ENCODE measurements at regions not wholly inside any gene's neighbourhood (a gene's known extent, or its start where the extent isn't known, plus 50 kb on each side); places are given as distances from the start of the nearest gene placed in this dataset.
"Not testable (repeated sequence)": the region's sequence is repeated elsewhere in the genome, so short reads cannot be mapped to it uniquely, and the experiment has no call there.

DNA sequence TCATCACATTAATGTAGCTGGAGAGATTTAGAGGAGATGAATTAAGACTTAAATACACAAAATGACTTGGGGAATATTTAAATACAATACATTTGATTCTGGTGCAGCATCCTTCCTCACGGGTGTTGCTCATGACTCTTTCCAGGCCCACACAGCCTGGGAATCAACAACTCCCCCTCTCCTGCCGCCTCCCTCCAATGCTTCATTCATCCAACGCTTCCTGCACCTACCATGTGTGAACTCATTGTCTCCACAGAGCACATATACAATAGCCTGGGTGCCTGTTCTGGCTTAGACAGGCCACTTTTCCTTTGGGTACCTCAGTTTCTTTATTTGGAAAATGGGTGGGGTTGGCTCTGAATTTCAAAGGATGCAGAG is 476.9 kb upstream of the CADM1 start:
- H3K4me3 Mint-ChIP-seq: peak overlapping the region; percentile 4
- peaks cover 2% of the 10 kb centered on the region for H3K27me3 Mint-ChIP-seq (ENCODE audit: low read depth, poor library complexity)
- peaks cover 60% of the 10 kb centered on the region for H3K4me1 Mint-ChIP-seq
- peak overlapping the region; percentile 71 for H3K27ac Mint-ChIP-seq
- DNase-seq: no peak
- H3K9me3 Mint-ChIP-seq: no peaks in the 10 kb centered on the region
- no peaks in the 10 kb centered on the region for H3K36me3 Mint-ChIP-seq (ENCODE audit: low read depth)
- TF ChIP-seq, protein P1, sequence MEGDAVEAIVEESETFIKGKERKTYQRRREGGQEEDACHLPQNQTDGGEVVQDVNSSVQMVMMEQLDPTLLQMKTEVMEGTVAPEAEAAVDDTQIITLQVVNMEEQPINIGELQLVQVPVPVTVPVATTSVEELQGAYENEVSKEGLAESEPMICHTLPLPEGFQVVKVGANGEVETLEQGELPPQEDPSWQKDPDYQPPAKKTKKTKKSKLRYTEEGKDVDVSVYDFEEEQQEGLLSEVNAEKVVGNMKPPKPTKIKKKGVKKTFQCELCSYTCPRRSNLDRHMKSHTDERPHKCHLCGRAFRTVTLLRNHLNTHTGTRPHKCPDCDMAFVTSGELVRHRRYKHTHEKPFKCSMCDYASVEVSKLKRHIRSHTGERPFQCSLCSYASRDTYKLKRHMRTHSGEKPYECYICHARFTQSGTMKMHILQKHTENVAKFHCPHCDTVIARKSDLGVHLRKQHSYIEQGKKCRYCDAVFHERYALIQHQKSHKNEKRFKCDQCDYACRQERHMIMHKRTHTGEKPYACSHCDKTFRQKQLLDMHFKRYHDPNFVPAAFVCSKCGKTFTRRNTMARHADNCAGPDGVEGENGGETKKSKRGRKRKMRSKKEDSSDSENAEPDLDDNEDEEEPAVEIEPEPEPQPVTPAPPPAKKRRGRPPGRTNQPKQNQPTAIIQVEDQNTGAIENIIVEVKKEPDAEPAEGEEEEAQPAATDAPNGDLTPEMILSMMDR (IDR thresholded peaks at IDR 0.05): no peak

DNA sequence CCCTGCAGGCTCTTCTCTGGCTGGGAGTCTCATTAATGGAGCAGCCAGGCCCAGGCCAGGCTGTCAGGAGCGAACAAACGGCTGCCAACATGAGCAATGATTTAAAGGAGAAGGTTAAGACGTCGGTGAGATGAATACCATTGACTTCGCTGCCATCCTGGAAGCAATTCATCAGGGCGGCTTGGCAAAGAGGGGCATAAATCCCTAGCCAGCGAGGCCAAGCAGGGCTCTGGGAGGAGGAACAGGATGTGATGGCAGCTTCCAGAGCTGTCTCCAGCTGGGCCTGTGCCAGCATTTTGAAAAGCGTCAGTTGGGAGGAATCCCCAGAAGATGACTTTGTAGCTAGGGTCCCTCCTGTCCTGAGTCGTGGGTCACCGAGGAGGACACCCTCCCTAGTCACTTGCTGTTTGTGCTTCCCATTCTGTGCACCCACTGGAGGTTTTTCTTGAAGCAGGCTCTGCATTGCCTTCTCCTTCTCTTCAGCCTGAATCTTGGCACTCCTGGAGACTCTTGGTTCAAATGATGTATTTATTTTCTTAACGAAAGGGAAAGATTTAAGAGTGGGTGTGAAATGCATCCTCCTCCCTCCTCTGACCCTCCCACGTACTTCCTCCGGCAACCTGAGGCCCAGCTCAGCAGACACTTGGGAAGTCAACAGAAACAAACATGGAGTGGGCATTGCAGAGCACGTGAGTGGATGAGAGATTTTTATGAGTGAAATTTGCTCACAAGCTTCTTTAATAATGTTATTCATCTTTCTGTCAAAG is 476.3 kb upstream of the CADM1 start:
- peaks cover 2% of the 10 kb centered on the region for H3K27me3 Mint-ChIP-seq (ENCODE audit: low read depth, poor library complexity)
- H3K4me3 Mint-ChIP-seq: peak overlapping the region; percentile 44
- H3K9me3 Mint-ChIP-seq: no peaks in the 10 kb centered on the region
- peak; percentile 17 for DNase-seq
- peaks cover 65% of the 10 kb centered on the region for H3K4me1 Mint-ChIP-seq
- TF ChIP-seq, protein P1 (IDR thresholded peaks at IDR 0.05): no peak
- H3K36me3 Mint-ChIP-seq (ENCODE audit: low read depth): no peaks in the 10 kb centered on the region
- H3K27ac Mint-ChIP-seq: peak overlapping the region; percentile 98

DNA sequence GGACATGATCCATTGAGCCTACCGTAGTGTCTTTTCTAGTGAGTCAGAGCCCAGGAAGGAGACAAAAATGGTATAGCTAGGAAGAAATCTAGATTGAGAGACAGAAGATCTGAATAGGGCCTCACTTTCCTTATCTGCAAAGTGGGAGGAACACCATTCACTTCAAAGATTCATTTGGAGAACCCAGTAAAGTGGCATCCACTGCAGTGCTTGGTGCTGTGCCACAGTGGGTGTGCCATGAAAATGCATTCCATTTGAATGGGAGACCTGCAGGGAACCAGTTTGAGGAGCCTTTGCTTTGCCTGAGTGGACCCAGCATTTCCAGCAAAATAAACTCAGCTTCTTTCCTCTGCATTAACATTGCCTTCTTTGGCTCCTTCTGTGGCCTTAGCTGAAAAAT is 470.5 kb upstream of the CADM1 start:
- H3K9me3 Mint-ChIP-seq: peaks cover 22% of the 10 kb centered on the region
- H3K27me3 Mint-ChIP-seq (ENCODE audit: low read depth, poor library complexity): peaks cover 5% of the 10 kb centered on the region
- H3K27ac Mint-ChIP-seq: peak overlapping the region; percentile 83
- TF ChIP-seq, protein P1 (IDR thresholded peaks at IDR 0.05): no peak
- DNase-seq: no peak
- H3K4me3 Mint-ChIP-seq: peak overlapping the region; percentile 81
- H3K4me1 Mint-ChIP-seq: peaks cover 49% of the 10 kb centered on the region
- peaks cover 6% of the 10 kb centered on the region for H3K36me3 Mint-ChIP-seq (ENCODE audit: low read depth)

DNA sequence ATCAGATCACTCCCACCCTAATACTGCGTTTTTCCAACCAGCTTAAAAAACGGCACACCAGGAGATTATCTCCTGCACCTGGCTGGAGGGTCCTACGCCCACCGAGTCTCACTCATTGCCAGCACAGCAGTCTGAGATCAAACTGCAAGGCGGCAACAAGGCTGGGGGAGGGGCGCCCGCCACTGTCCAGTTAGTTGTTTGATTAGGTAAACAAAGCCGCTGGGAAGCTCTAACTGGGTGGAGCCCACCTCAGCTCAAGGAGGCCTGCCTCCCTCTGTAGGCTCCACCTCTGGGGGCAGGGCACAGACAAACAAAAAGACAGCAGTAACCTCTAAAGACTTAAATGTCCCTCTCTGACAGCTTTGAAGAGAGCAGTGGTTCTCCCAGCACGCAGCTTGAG is 463.0 kb upstream of the CADM1 start:
- Mint-ChIP-seq H3K36me3 (ENCODE audit: low read depth) (peaks cover 17% of the 10 kb centered on the region), H3K4me1 (peaks cover 40% of the 10 kb centered on the region), H3K9me3 (peaks cover 43% of the 10 kb centered on the region)
- not testable (repeated sequence) for H3K4me3 Mint-ChIP-seq; H3K27ac Mint-ChIP-seq; H3K27me3 Mint-ChIP-seq (ENCODE audit: low read depth, poor library complexity)
- DNase-seq: peak; percentile 26

DNA sequence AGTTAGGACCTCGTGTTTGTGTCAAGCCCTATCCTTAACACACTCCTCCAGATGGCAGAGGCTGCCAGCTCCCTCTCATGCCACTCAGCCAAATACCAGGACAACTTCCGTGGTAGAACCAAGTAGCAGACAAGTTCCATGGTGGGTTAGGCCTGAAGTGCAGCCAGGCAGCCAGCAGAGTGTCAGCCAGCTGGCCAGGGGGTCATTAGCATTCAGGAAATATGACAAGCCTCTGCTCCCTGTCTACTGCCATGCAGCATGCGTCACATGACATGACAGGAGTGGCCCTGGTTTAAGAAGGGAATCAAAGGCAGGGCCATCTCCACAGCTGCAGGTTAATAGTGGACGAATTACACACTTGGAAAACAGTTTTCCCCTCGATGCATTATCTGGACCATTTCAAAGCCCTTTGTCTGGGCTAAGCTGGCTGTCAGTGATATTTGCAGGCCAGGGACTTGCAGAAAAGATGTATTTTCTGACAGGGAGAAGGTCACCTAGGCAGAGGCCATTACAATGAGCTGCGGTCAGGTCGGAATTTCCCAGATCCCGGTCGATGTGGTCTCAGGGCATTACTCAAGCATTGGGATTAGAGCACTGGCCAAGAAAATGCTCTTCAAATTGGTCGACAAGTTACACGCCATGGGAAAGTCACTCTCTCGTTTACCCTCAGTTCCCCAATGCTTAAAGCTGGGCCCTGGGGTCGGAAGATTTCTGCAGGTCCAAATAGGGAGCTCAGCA is 461.7 kb upstream of the CADM1 start:
- H3K4me1 Mint-ChIP-seq: peaks cover 53% of the 10 kb centered on the region
- no peak for DNase-seq
- H3K4me3 Mint-ChIP-seq: no peak overlapping the region
- peaks cover 17% of the 10 kb centered on the region for H3K36me3 Mint-ChIP-seq (ENCODE audit: low read depth)
- peaks cover 36% of the 10 kb centered on the region for H3K9me3 Mint-ChIP-seq
- H3K27ac Mint-ChIP-seq: no peak overlapping the region
- TF ChIP-seq, protein P1 (IDR thresholded peaks at IDR 0.05): no peak
- H3K27me3 Mint-ChIP-seq (ENCODE audit: low read depth, poor library complexity): peaks cover 10% of the 10 kb centered on the region

DNA sequence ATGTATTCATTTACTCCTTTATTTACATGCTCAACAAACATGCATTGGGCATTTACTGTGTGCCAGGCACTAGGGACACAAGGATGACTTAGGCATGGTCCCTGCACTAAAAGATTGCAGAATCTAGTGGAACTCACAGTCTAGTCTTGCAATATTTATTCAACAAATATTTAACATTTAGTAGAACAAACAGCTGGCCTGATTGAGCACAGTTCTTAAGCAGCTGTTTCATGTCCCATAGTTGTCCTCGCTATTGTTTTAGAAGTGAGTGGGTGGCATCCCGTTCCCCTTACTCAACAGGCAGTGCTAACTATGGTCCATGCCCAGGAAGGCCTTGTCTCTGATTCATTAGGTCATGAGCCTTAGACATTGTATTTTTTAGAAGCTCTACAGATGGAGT is 459.9 kb upstream of the CADM1 start:
- Mint-ChIP-seq H3K36me3 (ENCODE audit: low read depth) (peaks cover 7% of the 10 kb centered on the region), H3K4me3 (no peak overlapping the region), H3K27ac (no peak overlapping the region), H3K27me3 (ENCODE audit: low read depth, poor library complexity) (peaks cover 6% of the 10 kb centered on the region), H3K4me1 (peaks cover 71% of the 10 kb centered on the region), H3K9me3 (peaks cover 20% of the 10 kb centered on the region)
- TF ChIP-seq, protein P1 (IDR thresholded peaks at IDR 0.05): no peak
- no peak for DNase-seq

All from nephron progenitor cell (in vitro differentiated cells).